ENCODE measurements at regions not wholly inside any gene's neighbourhood (a gene's known extent, or its start where the extent isn't known, plus 50 kb on each side); places are given as distances from the start of the nearest gene placed in this dataset.

- H3K4me2 ChIP-seq (ENCODE audit: low read depth, low read length, poor library complexity, severe bottlenecking) = no peak overlapping the region
- H2AFZ ChIP-seq (ENCODE audit: low read depth, low read length, severe bottlenecking) = no peak overlapping the region
- no peaks in the 10 kb centered on the region for H3K9me3 ChIP-seq (ENCODE audit: insufficient read depth, low read length)
- H3K9ac ChIP-seq (ENCODE audit: low read length) = no peak overlapping the region
- H3K4me3 ChIP-seq (ENCODE audit: insufficient read depth, low read length, poor library complexity, severe bottlenecking) = no peak overlapping the region
- H3K36me3 ChIP-seq (ENCODE audit: low read length) = no peaks in the 10 kb centered on the region
- TF ChIP-seq EZH2phosphoT487 (conservative IDR thresholded peaks at IDR 0.05; ENCODE audit: low read length) (no peak), CTCF (IDR thresholded peaks at IDR 0.05; ENCODE audit: insufficient read depth, low read length, poor library complexity, severe bottlenecking) (no peak)
- H4K20me1 ChIP-seq (ENCODE audit: low read depth, low read length) = no peaks in the 10 kb centered on the region
- H3K27me3 ChIP-seq (ENCODE audit: low read length) = no peaks in the 10 kb centered on the region
- no peaks in the 10 kb centered on the region for H3F3A ChIP-seq (ENCODE audit: insufficient read depth)
- no peaks in the 10 kb centered on the region for H3K79me2 ChIP-seq (ENCODE audit: insufficient read depth, low read length)
- H3K27ac ChIP-seq (ENCODE audit: low read depth, low read length) = no peak overlapping the region
- no peaks in the 10 kb centered on the region for H3K9me2 ChIP-seq (replicated peaks; ENCODE audit: insufficient read depth, low read length)
Measured at GRCh38 chr13:79834876-79835275, 353.9 kb downstream of the NDFIP2 start.

GRCh38 chr13:79833991-79834390, 353.0 kb downstream of the NDFIP2 start:
- no peaks in the 10 kb centered on the region for H3F3A ChIP-seq (ENCODE audit: insufficient read depth)
- H4K20me1 ChIP-seq (ENCODE audit: low read depth, low read length) = no peaks in the 10 kb centered on the region
- H3K36me3 ChIP-seq (ENCODE audit: low read length) = no peaks in the 10 kb centered on the region
- H3K27me3 ChIP-seq (ENCODE audit: low read length) = no peaks in the 10 kb centered on the region
- no peak overlapping the region for H3K9ac ChIP-seq (ENCODE audit: low read length)
- no peaks in the 10 kb centered on the region for H3K9me2 ChIP-seq (replicated peaks; ENCODE audit: insufficient read depth, low read length)
- no peak for TF ChIP-seq EZH2phosphoT487 (conservative IDR thresholded peaks at IDR 0.05; ENCODE audit: low read length)
- no peak for TF ChIP-seq CTCF (IDR thresholded peaks at IDR 0.05; ENCODE audit: insufficient read depth, low read length, poor library complexity, severe bottlenecking)
- no peaks in the 10 kb centered on the region for H3K79me2 ChIP-seq (ENCODE audit: insufficient read depth, low read length)
- H3K4me2 ChIP-seq (ENCODE audit: low read depth, low read length, poor library complexity, severe bottlenecking) = no peak overlapping the region
- H2AFZ ChIP-seq (ENCODE audit: low read depth, low read length, severe bottlenecking) = no peak overlapping the region
- H3K9me3 ChIP-seq (ENCODE audit: insufficient read depth, low read length) = no peaks in the 10 kb centered on the region
- no peak overlapping the region for H3K27ac ChIP-seq (ENCODE audit: low read depth, low read length)
- no peak overlapping the region for H3K4me3 ChIP-seq (ENCODE audit: insufficient read depth, low read length, poor library complexity, severe bottlenecking)

DNA sequence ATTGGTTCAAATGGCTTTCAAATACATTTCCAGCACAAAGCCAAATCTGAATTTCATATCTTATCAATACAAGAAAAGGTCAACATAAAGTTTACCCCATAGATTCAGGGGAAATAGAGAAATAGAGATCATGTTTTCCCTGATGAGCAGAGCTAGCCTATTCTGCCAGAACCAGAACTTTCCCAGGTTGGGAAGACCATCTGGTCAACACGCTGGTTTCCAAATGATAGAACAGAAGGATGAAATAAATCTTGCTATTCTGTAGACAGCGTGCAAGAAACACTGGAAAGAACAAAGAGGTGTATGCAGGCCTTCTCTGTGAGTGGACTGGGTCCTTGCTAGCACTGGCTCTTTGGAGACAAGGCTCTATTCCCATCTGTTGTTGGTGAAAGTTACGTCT, 350.6 kb downstream of the NDFIP2 start:
- H3K27ac ChIP-seq (ENCODE audit: low read depth, low read length) = no peak overlapping the region
- H2AFZ ChIP-seq (ENCODE audit: low read depth, low read length, severe bottlenecking) = no peak overlapping the region
- no peaks in the 10 kb centered on the region for H3K79me2 ChIP-seq (ENCODE audit: insufficient read depth, low read length)
- no peaks in the 10 kb centered on the region for H3F3A ChIP-seq (ENCODE audit: insufficient read depth)
- no peak overlapping the region for H3K4me2 ChIP-seq (ENCODE audit: low read depth, low read length, poor library complexity, severe bottlenecking)
- no peak overlapping the region for H3K9ac ChIP-seq (ENCODE audit: low read length)
- TF ChIP-seq CTCF (IDR thresholded peaks at IDR 0.05; ENCODE audit: insufficient read depth, low read length, poor library complexity, severe bottlenecking) (no peak), EZH2phosphoT487 (conservative IDR thresholded peaks at IDR 0.05; ENCODE audit: low read length) (no peak)
- no peaks in the 10 kb centered on the region for H3K36me3 ChIP-seq (ENCODE audit: low read length)
- H3K4me3 ChIP-seq (ENCODE audit: insufficient read depth, low read length, poor library complexity, severe bottlenecking) = no peak overlapping the region
- no peaks in the 10 kb centered on the region for H3K27me3 ChIP-seq (ENCODE audit: low read length)
- H3K9me3 ChIP-seq (ENCODE audit: insufficient read depth, low read length) = no peaks in the 10 kb centered on the region
- H4K20me1 ChIP-seq (ENCODE audit: low read depth, low read length) = no peaks in the 10 kb centered on the region
- no peaks in the 10 kb centered on the region for H3K9me2 ChIP-seq (replicated peaks; ENCODE audit: insufficient read depth, low read length)

DNA sequence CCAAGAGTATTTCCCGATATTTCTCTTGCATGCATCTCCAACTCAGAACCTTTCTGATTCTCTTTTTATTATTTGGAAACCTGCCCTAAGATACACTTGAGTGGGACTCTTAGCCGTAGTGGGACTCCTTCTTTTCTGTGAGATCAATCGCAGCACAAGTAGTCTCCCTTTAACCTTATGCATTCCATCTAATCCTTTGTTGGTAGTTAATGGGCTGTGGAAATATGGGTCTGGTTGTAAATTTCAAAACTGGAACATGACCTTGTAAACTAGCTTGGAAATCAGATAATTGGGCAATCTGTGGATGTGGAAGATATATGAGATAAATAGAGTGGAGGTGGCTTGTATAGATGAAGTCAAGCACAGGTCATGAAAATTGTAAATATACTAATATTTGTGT, 350.0 kb downstream of the NDFIP2 start:
- no peaks in the 10 kb centered on the region for H4K20me1 ChIP-seq (ENCODE audit: low read depth, low read length)
- no peaks in the 10 kb centered on the region for H3F3A ChIP-seq (ENCODE audit: insufficient read depth)
- H3K9me3 ChIP-seq (ENCODE audit: insufficient read depth, low read length) = no peaks in the 10 kb centered on the region
- H3K36me3 ChIP-seq (ENCODE audit: low read length) = no peaks in the 10 kb centered on the region
- no peak overlapping the region for H3K9ac ChIP-seq (ENCODE audit: low read length)
- no peaks in the 10 kb centered on the region for H3K27me3 ChIP-seq (ENCODE audit: low read length)
- no peaks in the 10 kb centered on the region for H3K9me2 ChIP-seq (replicated peaks; ENCODE audit: insufficient read depth, low read length)
- no peak overlapping the region for H3K4me3 ChIP-seq (ENCODE audit: insufficient read depth, low read length, poor library complexity, severe bottlenecking)
- H3K79me2 ChIP-seq (ENCODE audit: insufficient read depth, low read length) = no peaks in the 10 kb centered on the region
- no peak overlapping the region for H2AFZ ChIP-seq (ENCODE audit: low read depth, low read length, severe bottlenecking)
- no peak overlapping the region for H3K4me2 ChIP-seq (ENCODE audit: low read depth, low read length, poor library complexity, severe bottlenecking)
- TF ChIP-seq CTCF (IDR thresholded peaks at IDR 0.05; ENCODE audit: insufficient read depth, low read length, poor library complexity, severe bottlenecking) (no peak), EZH2phosphoT487 (conservative IDR thresholded peaks at IDR 0.05; ENCODE audit: low read length) (no peak)
- H3K27ac ChIP-seq (ENCODE audit: low read depth, low read length) = no peak overlapping the region

Data from SU-DHL-6 (cell line).